ENCODE measurements at regions not wholly inside any gene's neighbourhood (a gene's known extent, or its start where the extent isn't known, plus 50 kb on each side); places are given as distances from the start of the nearest gene placed in this dataset.

GRCh38 chr9:85130764-85131163 lies 461.2 kb downstream of the NTRK2 start:
- no peak overlapping the region for H3K4me2 ChIP-seq (ENCODE audit: low read length)
- H3K27me3 ChIP-seq (ENCODE audit: insufficient read depth, low read length) = no peaks in the 10 kb centered on the region

GRCh38 chr9:85130260-85130659 lies 460.7 kb downstream of the NTRK2 start:
- Histone ChIP-seq H3K27me3 (ENCODE audit: insufficient read depth, low read length) (no peaks in the 10 kb centered on the region), H3K4me3 (ENCODE audit: low read depth, low read length, poor library complexity, severe bottlenecking) (no peak overlapping the region), H3K9me3 (ENCODE audit: low read length) (no peaks in the 10 kb centered on the region), H3K36me3 (ENCODE audit: insufficient read depth, low read length) (no peaks in the 10 kb centered on the region), H3K9ac (ENCODE audit: low read length) (no peak overlapping the region), H2AFZ (ENCODE audit: low read length) (no peak overlapping the region), H3K4me2 (ENCODE audit: low read length) (no peak overlapping the region), H3K27ac (ENCODE audit: low read depth, low read length, poor library complexity, severe bottlenecking) (no peak overlapping the region), H3F3A (ENCODE audit: insufficient read depth, low read length) (no peaks in the 10 kb centered on the region), H3K79me2 (ENCODE audit: insufficient read depth, low read length) (no peaks in the 10 kb centered on the region), H3K4me1 (ENCODE audit: insufficient read depth, low read length, severe bottlenecking) (no peaks in the 10 kb centered on the region), H4K20me1 (ENCODE audit: insufficient read depth, low read length) (no peaks in the 10 kb centered on the region), H3K9me2 (ENCODE audit: low read depth, low read length) (no peaks in the 10 kb centered on the region)
- TF ChIP-seq EZH2 (IDR thresholded peaks at IDR 0.05; ENCODE audit: borderline replicate concordance, low read length) (no peak), CTCF (IDR thresholded peaks at IDR 0.05; ENCODE audit: low read length) (no peak)

More at GRCh38 chr9:85130764-85131163, 461.2 kb downstream of the NTRK2 start:
- Histone ChIP-seq H3K4me1 (ENCODE audit: insufficient read depth, low read length, severe bottlenecking) (no peaks in the 10 kb centered on the region), H3K36me3 (ENCODE audit: insufficient read depth, low read length) (no peaks in the 10 kb centered on the region), H2AFZ (ENCODE audit: low read length) (no peak overlapping the region), H3K79me2 (ENCODE audit: insufficient read depth, low read length) (no peaks in the 10 kb centered on the region), H3K9me2 (ENCODE audit: low read depth, low read length) (no peaks in the 10 kb centered on the region), H3K9me3 (ENCODE audit: low read length) (no peaks in the 10 kb centered on the region), H3K4me3 (ENCODE audit: low read depth, low read length, poor library complexity, severe bottlenecking) (no peak overlapping the region), H3K9ac (ENCODE audit: low read length) (no peak overlapping the region), H3F3A (ENCODE audit: insufficient read depth, low read length) (no peaks in the 10 kb centered on the region), H4K20me1 (ENCODE audit: insufficient read depth, low read length) (no peaks in the 10 kb centered on the region), H3K27ac (ENCODE audit: low read depth, low read length, poor library complexity, severe bottlenecking) (no peak overlapping the region)
- TF ChIP-seq CTCF (IDR thresholded peaks at IDR 0.05; ENCODE audit: low read length) = no peak
- TF ChIP-seq EZH2 (IDR thresholded peaks at IDR 0.05; ENCODE audit: borderline replicate concordance, low read length) = no peak

GRCh38 chr9:85129514-85129913 lies 460.0 kb downstream of the NTRK2 start:
- Histone ChIP-seq H3K27ac (ENCODE audit: low read depth, low read length, poor library complexity, severe bottlenecking) (no peak overlapping the region), H3K27me3 (ENCODE audit: insufficient read depth, low read length) (no peaks in the 10 kb centered on the region), H2AFZ (ENCODE audit: low read length) (no peak overlapping the region), H3F3A (ENCODE audit: insufficient read depth, low read length) (no peaks in the 10 kb centered on the region), H4K20me1 (ENCODE audit: insufficient read depth, low read length) (no peaks in the 10 kb centered on the region), H3K9ac (ENCODE audit: low read length) (no peak overlapping the region), H3K9me2 (ENCODE audit: low read depth, low read length) (no peaks in the 10 kb centered on the region), H3K36me3 (ENCODE audit: insufficient read depth, low read length) (no peaks in the 10 kb centered on the region), H3K4me2 (ENCODE audit: low read length) (no peak overlapping the region), H3K4me1 (ENCODE audit: insufficient read depth, low read length, severe bottlenecking) (no peaks in the 10 kb centered on the region), H3K79me2 (ENCODE audit: insufficient read depth, low read length) (no peaks in the 10 kb centered on the region), H3K4me3 (ENCODE audit: low read depth, low read length, poor library complexity, severe bottlenecking) (no peak overlapping the region), H3K9me3 (ENCODE audit: low read length) (no peaks in the 10 kb centered on the region)
- TF ChIP-seq CTCF (IDR thresholded peaks at IDR 0.05; ENCODE audit: low read length) (no peak), EZH2 (IDR thresholded peaks at IDR 0.05; ENCODE audit: borderline replicate concordance, low read length) (no peak)
